DOHH2 (cell line): ENCODE measurements at regions not wholly inside any gene's neighbourhood (a gene's known extent, or its start where the extent isn't known, plus 50 kb on each side); places are given as distances from the start of the nearest gene placed in this dataset.

Experiments
- CTCF ChIP-seq: fragments of 200-600 bp; sonication (generic); IDR thresholded peaks from one replicate; pipeline ENCODE4 v1.5.1; 2014; ENCODE audit warnings: antibody characterized with exemption, mild to moderate bottlenecking, low read depth, low read length; ENCODE audit not compliant: poor library complexity, severe bottlenecking
- EZH2phosphoT487 ChIP-seq: fragments of 200-600 bp; sonication (generic); IDR thresholded peaks from 2 replicates; pipeline ENCODE4 v1.6.1; 2017; ENCODE audit warnings: borderline replicate concordance, mild to moderate bottlenecking, antibody characterized with exemption, low read length, moderate library complexity, mixed read lengths

- TF ChIP-seq CTCF (no peak), EZH2phosphoT487 (no peak)
Measured at GRCh38 chr10:32169556-32169955, 113.3 kb upstream of the KIF5B start.
